HepG2 (cell line): ENCODE measurements at regions not wholly inside any gene's neighbourhood (a gene's known extent, or its start where the extent isn't known, plus 50 kb on each side); places are given as distances from the start of the nearest gene placed in this dataset.

Experiments used
- ATAC-seq: fragments of 200-7000 bp; cut with Tn5 transposase; 3 replicates; pipeline ENCODE4 v1.9.1; 2020; ENCODE audit warnings: mild to moderate bottlenecking, moderate library complexity
- BruUV-seq: library from RNA; stranded (reverse); fragments of 400-500 nt; replicated peaks from 2 replicates; lab custom pipeline; 2021; lab: Mats Ljungman, UMichigan
- CTCF ChIA-PET: fragments of 300-600 bp; formaldehyde crosslinking; extraction: SDS; loops from one replicate; lab custom pipeline; 2021; ENCODE audit warnings: low total read pairs, inconsistent platforms, low intra/inter-chr PET ratio; lab: Yijun Ruan, JAX
- POLR2A ChIA-PET: fragments of 350-600 bp; sonication (Branson Sonifier 250); formaldehyde crosslinking; loops from one replicate; lab custom pipeline; 2020; ENCODE audit warnings: antibody characterized with exemption, inconsistent platforms; lab: Yijun Ruan, JAX
- DNase-seq: peaks from one replicate; pipeline ENCODE4 v3.0.0-alpha.2; 2015; ENCODE audit warnings: low spot score
- FAIRE-seq: peaks from 3 replicates; lab custom pipeline; 2011; peaks lifted over from hg19 to GRCh38; lab: Jason Lieb, UNC
- H2AFZ ChIP-seq: one replicate; pipeline ENCODE4 v1.6.1; 2011; ENCODE audit warnings: low read length, inconsistent platforms
- H3K27ac ChIP-seq: fragments of 300-600 bp; 3 replicates; pipeline ENCODE4 v1.8.0; 2011; ENCODE audit warnings: mixed run types, mild to moderate bottlenecking, mixed read lengths, low read length, inconsistent platforms; ENCODE audit not compliant: insufficient read depth; ENCODE audit errors: extremely low read length
- H3K27me3 ChIP-seq, 2 experiments: fragments of 200-600 bp in 1 of 2; 2 replicates in 1 of 2; 3 replicates in 1 of 2; pipeline versions ENCODE4 v1.6.0 to v1.8.0; 2011; ENCODE audit warnings: low read length in 2 of 2, mild to moderate bottlenecking in 2 of 2, moderate library complexity in 2 of 2, inconsistent platforms in 1 of 2; ENCODE audit not compliant: insufficient read depth in 2 of 2, control insufficient read depth in 1 of 2
- H3K36me3 ChIP-seq, 2 experiments: fragments of 200-600 bp in 1 of 2; replicated peaks in 1 of 2; 2 replicates in 1 of 2; 3 replicates in 1 of 2; pipeline versions ENCODE4 v1.5.1 to v1.8.0; 2011; ENCODE audit warnings: low read length in 2 of 2, inconsistent platforms in 1 of 2; ENCODE audit not compliant: insufficient read depth in 2 of 2, control insufficient read depth in 1 of 2
- H3K4me1 ChIP-seq: 2 replicates; pipeline ENCODE4 v1.5.1; 2012; ENCODE audit warnings: low read length, inconsistent platforms; ENCODE audit not compliant: insufficient read depth
- H3K4me2 ChIP-seq: 2 replicates; pipeline ENCODE4 v1.6.0; 2011; ENCODE audit warnings: low read depth, low read length, inconsistent platforms
- H3K4me3 ChIP-seq, 3 experiments: fragments of 200-600 bp in 1 of 3; sonication (generic), shearing (Covaris generic) in 1 of 3; replicated peaks in 1 of 3; 2 replicates each; pipeline ENCODE4 v1.5.1; 2011 to 2016; ENCODE audit warnings: low read length in 3 of 3, inconsistent platforms in 2 of 3, low read depth in 2 of 3, mild to moderate bottlenecking in 2 of 3, control low read depth in 1 of 3, mixed read lengths in 1 of 3; ENCODE audit not compliant: insufficient read depth in 1 of 3
- H3K79me2 ChIP-seq: one replicate; pipeline ENCODE4 v1.6.1; 2011; ENCODE audit warnings: low read length, inconsistent platforms; ENCODE audit not compliant: insufficient read depth
- H3K9ac ChIP-seq: 2 replicates; pipeline ENCODE4 v1.6.0; 2011; ENCODE audit warnings: mild to moderate bottlenecking, low read depth, low read length, inconsistent platforms; ENCODE audit not compliant: insufficient read depth
- H3K9me3 ChIP-seq: 2 replicates; pipeline ENCODE4 v1.5.1; 2012; ENCODE audit warnings: mild to moderate bottlenecking, low read length
- H4K20me1 ChIP-seq: 2 replicates; pipeline ENCODE4 v1.6.0; 2011; ENCODE audit warnings: inconsistent platforms, mild to moderate bottlenecking, low read length, moderate library complexity; ENCODE audit not compliant: insufficient read depth
- ARID5B ChIP-seq: IDR thresholded peaks from 2 replicates; pipeline ENCODE4 v1.4.0; 2020; ENCODE audit warnings: mild to moderate bottlenecking, missing genetic modification reagents
- NR3C1 ChIP-seq: sonication (generic); formaldehyde crosslinking; IDR thresholded peaks from 2 replicates; pipeline ENCODE4 v1.4.0; 2020; ENCODE audit warnings: missing genetic modification reagents
- PRDM4 ChIP-seq: sonication (generic); formaldehyde crosslinking; IDR thresholded peaks from 2 replicates; pipeline ENCODE4 v1.9.0; 2021; ENCODE audit warnings: missing genetic modification reagents, borderline replicate concordance
- SALL1 ChIP-seq: sonication (generic); formaldehyde crosslinking; IDR thresholded peaks from 2 replicates; pipeline ENCODE4 v1.8.0; 2022; ENCODE audit warnings: mild to moderate bottlenecking, missing genetic modification reagents
- TERF1 ChIP-seq: sonication (generic); formaldehyde crosslinking; IDR thresholded peaks from 2 replicates; pipeline ENCODE4 v1.8.0; 2022; ENCODE audit warnings: mild to moderate bottlenecking, missing genetic modification reagents, moderate library complexity
- ZNF256 ChIP-seq: sonication (generic); formaldehyde crosslinking; conservative IDR thresholded peaks from 2 replicates; pipeline ENCODE4 v1.4.0; 2020; ENCODE audit warnings: missing genetic modification reagents
- WGBS: methylation state at CpG from one replicate; pipeline ENCODE4 v1.1.6; 2017; ENCODE audit warnings: low lambda C conversion rate; 5-methylcytosine and 5-hydroxymethylcytosine counted together
- in situ Hi-C: cut with HindIII; loops from 2 replicates; pipeline ENCODE4 v1.10.0; 2017; ENCODE audit warnings: low pct_unique_long_range_greater_than_20kb; ENCODE audit not compliant: extremely low pct_ligation_motif_present
- intact Hi-C: fragments of 100-400 bp; cut with micrococcal nuclease; formaldehyde crosslinking; loops from one replicate; pipeline ENCODE4 v1.10.0; 2022; ENCODE audit not compliant: unreplicated experiment
- TF ChIP-seq, protein P1 (sequence below): sonication (generic); formaldehyde crosslinking; IDR thresholded peaks from 2 replicates; pipeline ENCODE4 v1.4.0; 2020; ENCODE audit warnings: missing genetic modification reagents, borderline replicate concordance

DNA sequence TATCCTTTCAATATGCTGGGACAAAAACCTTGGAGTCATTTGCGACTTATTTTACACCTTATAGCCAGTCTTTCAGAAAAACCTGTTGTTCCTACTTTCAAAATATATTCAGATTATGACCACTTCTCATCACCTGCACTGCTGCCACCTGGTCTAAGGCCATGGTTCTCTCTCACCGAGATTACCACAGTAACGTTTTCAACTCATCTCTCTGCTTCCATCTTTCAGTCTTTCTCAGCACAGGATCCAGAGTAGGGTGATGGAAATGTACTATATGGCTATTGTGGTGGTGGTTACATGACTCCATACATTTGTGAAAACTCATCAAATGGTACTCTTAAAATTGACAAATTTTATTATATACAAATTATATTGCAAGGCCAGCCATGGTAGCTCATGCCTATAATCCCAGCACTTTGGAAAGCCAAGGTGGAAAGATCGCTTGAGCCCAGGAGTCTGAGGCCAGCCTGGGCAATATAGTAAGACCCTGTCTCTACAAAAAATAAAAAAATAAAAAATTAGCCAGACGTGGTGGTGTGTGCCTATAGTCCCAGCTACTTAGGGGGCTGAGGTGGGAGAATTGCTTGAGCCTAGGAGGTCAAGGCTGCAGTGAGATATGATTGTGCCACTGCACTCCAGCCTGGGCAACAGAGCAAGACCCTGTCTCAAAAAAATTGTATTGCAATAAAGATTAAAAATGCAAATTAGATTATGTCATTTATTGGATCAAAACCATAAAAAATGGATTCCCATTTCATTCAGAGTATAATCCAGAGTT, 120.9 kb upstream of the PPP2R5A start (continued):
- no peak for TF ChIP-seq ARID5B (CRISPR knock-in tag)

GRCh38 chr1:212166244-212166643, 119.0 kb upstream of the PPP2R5A start:
- POLR2A ChIA-PET: no interaction called here
- no peak for ATAC-seq
- Histone ChIP-seq H3K4me2 (no peak overlapping the region), H3K79me2 (no peaks in the 10 kb centered on the region), H3K27me3 (no peaks in the 10 kb centered on the region; a peak in 1 of 5 replicates), H4K20me1 (no peaks in the 10 kb centered on the region), H3K9ac (no peak overlapping the region), H3K27ac (no peak overlapping the region), H3K4me1 (peaks cover 8% of the 10 kb centered on the region; the same call in 1 of the 2 replicates), H3K36me3 (no peaks in the 10 kb centered on the region), H3K9me3 (no peaks in the 10 kb centered on the region), H3K4me3 (no peak overlapping the region), H2AFZ (no peak overlapping the region)
- no peak for FAIRE-seq
- CTCF ChIA-PET: no interaction called here
- 62% methylated on average over 4 of the region's 4 CpGs for WGBS
- intact Hi-C loops: no loop called here
- DNase-seq: no peak
- in situ Hi-C loops: no loop called here
- no TSS peak for BruUV-seq
- TF ChIP-seq ZNF256 (CRISPR knock-in tag) (no peak), NR3C1 (no peak), PRDM4 (CRISPR knock-in tag) (no peak), SALL1 (CRISPR knock-in tag) (no peak), TERF1 (no peak)
- TF ChIP-seq, protein P1, sequence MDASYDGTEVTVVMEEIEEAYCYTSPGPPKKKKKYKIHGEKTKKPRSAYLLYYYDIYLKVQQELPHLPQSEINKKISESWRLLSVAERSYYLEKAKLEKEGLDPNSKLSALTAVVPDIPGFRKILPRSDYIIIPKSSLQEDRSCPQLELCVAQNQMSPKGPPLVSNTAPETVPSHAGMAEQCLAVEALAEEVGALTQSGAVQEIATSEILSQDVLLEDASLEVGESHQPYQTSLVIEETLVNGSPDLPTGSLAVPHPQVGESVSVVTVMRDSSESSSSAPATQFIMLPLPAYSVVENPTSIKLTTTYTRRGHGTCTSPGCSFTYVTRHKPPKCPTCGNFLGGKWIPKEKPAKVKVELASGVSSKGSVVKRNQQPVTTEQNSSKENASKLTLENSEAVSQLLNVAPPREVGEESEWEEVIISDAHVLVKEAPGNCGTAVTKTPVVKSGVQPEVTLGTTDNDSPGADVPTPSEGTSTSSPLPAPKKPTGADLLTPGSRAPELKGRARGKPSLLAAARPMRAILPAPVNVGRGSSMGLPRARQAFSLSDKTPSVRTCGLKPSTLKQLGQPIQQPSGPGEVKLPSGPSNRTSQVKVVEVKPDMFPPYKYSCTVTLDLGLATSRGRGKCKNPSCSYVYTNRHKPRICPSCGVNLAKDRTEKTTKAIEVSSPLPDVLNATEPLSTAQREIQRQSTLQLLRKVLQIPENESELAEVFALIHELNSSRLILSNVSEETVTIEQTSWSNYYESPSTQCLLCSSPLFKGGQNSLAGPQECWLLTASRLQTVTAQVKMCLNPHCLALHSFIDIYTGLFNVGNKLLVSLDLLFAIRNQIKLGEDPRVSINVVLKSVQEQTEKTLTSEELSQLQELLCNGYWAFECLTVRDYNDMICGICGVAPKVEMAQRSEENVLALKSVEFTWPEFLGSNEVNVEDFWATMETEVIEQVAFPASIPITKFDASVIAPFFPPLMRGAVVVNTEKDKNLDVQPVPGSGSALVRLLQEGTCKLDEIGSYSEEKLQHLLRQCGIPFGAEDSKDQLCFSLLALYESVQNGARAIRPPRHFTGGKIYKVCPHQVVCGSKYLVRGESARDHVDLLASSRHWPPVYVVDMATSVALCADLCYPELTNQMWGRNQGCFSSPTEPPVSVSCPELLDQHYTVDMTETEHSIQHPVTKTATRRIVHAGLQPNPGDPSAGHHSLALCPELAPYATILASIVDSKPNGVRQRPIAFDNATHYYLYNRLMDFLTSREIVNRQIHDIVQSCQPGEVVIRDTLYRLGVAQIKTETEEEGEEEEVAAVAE: no peak
